SK-N-MC (cell line): ENCODE measurements at regions not wholly inside any gene's neighbourhood (a gene's known extent, or its start where the extent isn't known, plus 50 kb on each side); places are given as distances from the start of the nearest gene placed in this dataset.

ENCODE experiments used
- EZH2 ChIP-seq: fragments of 200-600 bp; sonication (generic); IDR thresholded peaks from one replicate; pipeline ENCODE4 v1.6.1; 2017; ENCODE audit warnings: antibody characterized with exemption
- FOXP2 ChIP-seq: optimal IDR thresholded peaks from 2 replicates; pipeline ENCODE3; 2011; ENCODE audit warnings: mild to moderate bottlenecking, moderate library complexity; ENCODE audit not compliant: insufficient read depth; ENCODE audit errors: extremely low read length, control extremely low read depth
- POLR2AphosphoS5 ChIP-seq: IDR thresholded peaks from 2 replicates; pipeline ENCODE4 v1.6.1; 2012; ENCODE audit warnings: mild to moderate bottlenecking, low read depth, low read length, borderline replicate concordance

- TF ChIP-seq POLR2AphosphoS5 = no peak
- TF ChIP-seq EZH2 = no peak
- no peak for TF ChIP-seq FOXP2
Observed at GRCh38 chr7:108736221-108736891, 166.7 kb downstream of the DNAJB9 start.
